AG04450 (cell line): ENCODE measurements at regions not wholly inside any gene's neighbourhood (a gene's known extent, or its start where the extent isn't known, plus 50 kb on each side); places are given as distances from the start of the nearest gene placed in this dataset.

ENCODE experiments used
- CTCF ChIA-PET: fragments of 300-600, 350-600 bp; formaldehyde crosslinking; extraction: SDS; loops from one replicate; lab custom pipeline; 2022; ENCODE audit warnings: antibody characterized with exemption, inconsistent platforms; lab: Charles Lee
- POLR2A ChIA-PET: fragments of 350-600 bp; formaldehyde crosslinking; extraction: SDS; loops from one replicate; lab custom pipeline; 2021; ENCODE audit warnings: antibody characterized with exemption, inconsistent platforms; lab: Yijun Ruan, JAX
- DNase-seq: peaks from one replicate; pipeline ENCODE4 v3.0.0-alpha.2; 2011; ENCODE audit warnings: low read depth, low spot score
- H3K27ac ChIP-seq: one replicate; pipeline ENCODE4 v1.5.1; 2012; ENCODE audit warnings: low read depth, low read length, control low read depth
- H3K27me3 ChIP-seq: one replicate; pipeline ENCODE4 v1.6.0; 2012; ENCODE audit warnings: low read length; ENCODE audit not compliant: control insufficient read depth, insufficient read depth
- H3K4me3 ChIP-seq: 2 replicates; pipeline ENCODE4 v1.5.1; 2011; ENCODE audit warnings: mild to moderate bottlenecking, low read depth, low read length, control low read depth
- H3K9me3 ChIP-seq: 2 replicates; pipeline ENCODE4 v1.5.1; 2012; ENCODE audit warnings: low read length; ENCODE audit not compliant: control insufficient read depth, insufficient read depth
- CTCF ChIP-seq: IDR thresholded peaks from 2 replicates; pipeline ENCODE4 v1.5.1; 2011; ENCODE audit warnings: low read depth, low read length, control low read depth, inconsistent platforms

DNA sequence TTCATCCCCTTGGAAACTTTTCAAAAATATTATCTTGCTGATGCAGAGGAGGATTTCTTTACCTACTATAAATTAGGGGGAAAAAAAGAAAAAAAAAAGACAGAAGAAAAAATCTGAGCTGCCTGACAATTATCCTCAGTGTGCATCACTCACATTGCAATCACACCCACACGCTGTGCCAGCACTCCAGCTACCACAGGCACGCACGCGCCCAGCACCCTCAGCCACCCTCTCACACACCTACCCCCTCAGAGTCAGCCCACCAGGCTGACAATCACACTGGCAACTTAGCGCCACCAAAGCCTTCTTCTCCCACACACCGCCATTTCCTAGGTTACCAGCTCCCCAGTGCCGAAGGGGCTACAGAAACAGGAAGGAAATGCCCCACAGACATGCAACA, 236.1 kb downstream of the KCNA4 start:
- Histone ChIP-seq H3K4me3 (no peak overlapping the region), H3K27ac (no peak overlapping the region), H3K27me3 (no peaks in the 10 kb centered on the region), H3K9me3 (peaks cover 8% of the 10 kb centered on the region)
- DNase-seq = no peak
- CTCF ChIA-PET = no interaction called here
- no peak for TF ChIP-seq CTCF
- POLR2A ChIA-PET = no interaction called here

DNA sequence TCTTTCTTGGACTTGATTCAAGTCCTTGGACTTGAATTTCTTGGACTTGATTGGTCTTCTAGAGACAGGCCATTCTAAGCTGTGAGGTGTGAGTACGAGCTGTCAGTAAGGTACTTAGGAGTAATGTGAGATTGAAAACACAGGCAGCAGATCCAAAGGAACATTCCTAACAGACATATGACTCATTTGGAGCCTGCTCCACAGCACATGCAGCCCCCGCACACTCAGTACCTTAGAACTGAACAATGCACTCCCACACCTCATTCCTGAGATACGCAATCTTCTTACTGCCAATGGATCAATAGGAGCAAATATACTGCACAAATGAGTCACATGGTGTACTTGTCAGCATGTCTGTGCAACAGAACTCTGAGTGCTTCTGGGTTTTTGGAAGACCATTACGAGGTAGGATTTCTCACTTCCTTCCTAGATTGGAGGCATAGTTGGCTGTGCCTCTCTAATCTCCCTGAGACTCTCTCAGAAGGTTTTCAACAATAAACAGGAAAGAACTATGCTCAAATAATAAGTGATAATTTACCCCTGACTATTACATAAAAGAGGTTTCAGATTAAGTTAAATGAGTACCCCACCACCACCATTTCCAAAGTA, 243.1 kb downstream of the KCNA4 start:
- TF ChIP-seq CTCF = no peak
- no peaks in the 10 kb centered on the region for H3K27me3 ChIP-seq
- POLR2A ChIA-PET = no interaction called here
- no peak overlapping the region for H3K4me3 ChIP-seq
- no peak overlapping the region for H3K27ac ChIP-seq
- no peak for DNase-seq
- CTCF ChIA-PET = no interaction called here
- no peaks in the 10 kb centered on the region for H3K9me3 ChIP-seq

GRCh38 chr11:29756871-29757270, 260.0 kb downstream of the KCNA4 start:
- TF ChIP-seq CTCF = no peak
- Histone ChIP-seq H3K4me3 (no peak overlapping the region), H3K27ac (no peak overlapping the region), H3K9me3 (peaks cover 13% of the 10 kb centered on the region), H3K27me3 (no peaks in the 10 kb centered on the region)
- ChIA-PET CTCF (no interaction called here), POLR2A (no interaction called here)
- DNase-seq = no peak

DNA sequence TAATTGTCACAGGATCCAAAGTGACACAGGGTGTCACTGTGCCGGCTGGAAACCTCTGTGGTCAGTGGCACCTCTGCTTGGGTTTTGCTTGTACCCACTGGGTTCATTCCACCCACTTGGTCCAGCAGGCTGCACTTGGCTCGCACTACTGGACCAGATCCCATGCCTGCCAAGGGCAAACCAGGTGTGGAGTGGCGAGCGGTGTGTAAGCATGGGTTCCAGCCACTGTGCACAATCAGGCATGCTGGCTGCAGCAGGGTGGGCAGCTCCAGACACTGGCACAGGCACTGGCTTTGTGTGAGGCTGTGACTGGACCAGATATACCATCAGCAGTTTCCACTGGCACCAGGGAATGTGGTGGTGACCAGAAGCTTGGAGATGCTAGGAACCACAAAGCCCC, 261.4 kb downstream of the KCNA4 start:
- DNase-seq = no peak
- Histone ChIP-seq H3K9me3 (peaks cover 13% of the 10 kb centered on the region), H3K27me3 (no peaks in the 10 kb centered on the region), H3K27ac (no peak overlapping the region), H3K4me3 (no peak overlapping the region)
- ChIA-PET POLR2A (no interaction called here), CTCF (no interaction called here)
- no peak for TF ChIP-seq CTCF

GRCh38 chr11:29751618-29752017, 265.2 kb downstream of the KCNA4 start:
- DNase-seq = no peak
- Histone ChIP-seq H3K27me3 (no peaks in the 10 kb centered on the region), H3K4me3 (no peak overlapping the region), H3K27ac (no peak overlapping the region), H3K9me3 (peaks cover 10% of the 10 kb centered on the region)
- TF ChIP-seq CTCF = no peak
- POLR2A ChIA-PET = no interaction called here
- CTCF ChIA-PET = no interaction called here
